OCI-LY1 (cell line): ENCODE measurements at regions not wholly inside any gene's neighbourhood (a gene's known extent, or its start where the extent isn't known, plus 50 kb on each side); places are given as distances from the start of the nearest gene placed in this dataset.

Experiments used
- H2AFZ ChIP-seq: fragments of 200-600 bp; sonication (generic), shearing (Covaris generic); 2 replicates; pipeline ENCODE4 v1.6.0; 2014; ENCODE audit warnings: antibody characterized with exemption, mild to moderate bottlenecking, low read length
- H3F3A ChIP-seq: fragments of 200-600 bp; sonication (generic), shearing (Covaris generic); 2 replicates; pipeline ENCODE4 v1.6.0; 2014; ENCODE audit warnings: mild to moderate bottlenecking, antibody characterized with exemption, low read length, moderate library complexity; ENCODE audit not compliant: insufficient read depth
- H3K27ac ChIP-seq: fragments of 200-600 bp; sonication (generic); 2 replicates; pipeline ENCODE4 v1.5.1; 2014; ENCODE audit warnings: low read length, mixed run types, mild to moderate bottlenecking, low read depth; ENCODE audit not compliant: poor library complexity, severe bottlenecking
- H3K27me3 ChIP-seq: fragments of 200-600 bp; sonication (generic); 2 replicates; pipeline ENCODE4 v1.6.0; 2014; ENCODE audit warnings: antibody characterized with exemption, mild to moderate bottlenecking, low read length, moderate library complexity; ENCODE audit not compliant: insufficient read depth
- H3K36me3 ChIP-seq: fragments of 200-600 bp; sonication (generic); 2 replicates; pipeline ENCODE4 v1.6.1; 2014; ENCODE audit warnings: mild to moderate bottlenecking, antibody characterized with exemption, low read length, moderate library complexity, mixed read lengths; ENCODE audit not compliant: insufficient read depth
- H3K4me1 ChIP-seq: fragments of 200-600 bp; sonication (generic); 2 replicates; pipeline ENCODE4 v1.5.1; 2014; ENCODE audit warnings: mild to moderate bottlenecking, low read length, moderate library complexity; ENCODE audit not compliant: insufficient read depth, severe bottlenecking
- H3K4me2 ChIP-seq: fragments of 200-600 bp; sonication (generic), shearing (Covaris generic); 2 replicates; pipeline ENCODE4 v1.6.1; 2014; ENCODE audit warnings: low read length
- H3K4me3 ChIP-seq: fragments of 200-600 bp; sonication (generic); 2 replicates; pipeline ENCODE4 v1.5.1; 2014; ENCODE audit warnings: low read length, low read depth, mild to moderate bottlenecking, mixed read lengths; ENCODE audit not compliant: poor library complexity, severe bottlenecking
- H3K79me2 ChIP-seq: fragments of 200-600 bp; shearing (Covaris generic); 2 replicates; pipeline ENCODE4 v1.6.1; 2016; ENCODE audit warnings: mixed run types, low read length, mixed read lengths; ENCODE audit not compliant: insufficient read depth
- H3K9ac ChIP-seq: fragments of 200-600 bp; sonication (generic), shearing (Covaris generic); 2 replicates; pipeline ENCODE4 v1.6.1; 2014; ENCODE audit warnings: mild to moderate bottlenecking, low read length, mixed read lengths
- H3K9me2 ChIP-seq: fragments of 200-600 bp; sonication (generic), shearing (Covaris generic); 2 replicates; pipeline ENCODE4 v1.6.1; 2014; ENCODE audit warnings: low read depth, mild to moderate bottlenecking, low read length, mixed read lengths
- H3K9me3 ChIP-seq: fragments of 200-600 bp; shearing (Covaris generic); 2 replicates; pipeline ENCODE4 v1.6.1; 2014; ENCODE audit warnings: low read length, mixed read lengths
- H4K20me1 ChIP-seq: fragments of 200-600 bp; sonication (generic), shearing (Covaris generic); 2 replicates; pipeline ENCODE4 v1.6.0; 2016; ENCODE audit warnings: mild to moderate bottlenecking, low read length; ENCODE audit not compliant: insufficient read depth
- EZH2 ChIP-seq: fragments of 200-600 bp; sonication (generic), shearing (Covaris generic); IDR thresholded peaks from 2 replicates; pipeline ENCODE4 v1.8.0; 2017; ENCODE audit warnings: borderline replicate concordance, mixed run types, mild to moderate bottlenecking, antibody characterized with exemption, low read length, moderate library complexity, mixed read lengths
- TF ChIP-seq, protein P1 (sequence below): fragments of 200-600 bp; sonication (generic), shearing (Covaris generic); IDR thresholded peaks from 2 replicates; pipeline ENCODE4 v1.5.1; 2017; ENCODE audit warnings: mild to moderate bottlenecking, antibody characterized with exemption, low read length, moderate library complexity, mixed read lengths

DNA sequence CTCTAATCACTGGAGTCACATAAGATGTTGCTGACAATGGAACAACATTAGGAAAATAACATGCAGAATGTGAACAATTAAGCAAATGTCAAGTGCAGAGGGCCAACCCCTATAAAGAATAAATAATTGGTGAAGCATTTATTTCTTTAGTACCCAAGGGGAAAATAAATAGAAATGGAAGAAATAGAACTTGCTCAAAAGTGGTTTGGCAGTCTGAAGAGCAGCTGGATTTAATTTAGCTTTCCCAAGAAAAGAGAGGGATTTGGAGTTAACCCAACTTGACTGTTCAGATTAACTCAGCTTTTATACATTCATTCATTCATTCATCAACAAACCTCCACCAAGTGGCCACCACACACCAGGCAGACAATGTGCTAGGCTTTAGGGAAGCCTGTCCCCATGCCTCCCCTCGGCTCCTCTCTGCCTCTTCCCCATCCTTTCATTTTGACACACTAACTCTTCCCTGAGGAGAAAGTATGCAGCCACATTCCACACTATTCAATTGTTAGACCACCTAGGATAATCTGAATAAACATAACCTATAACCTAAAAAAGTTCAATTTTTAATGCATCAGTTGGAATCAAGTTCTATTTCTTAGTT, 295.5 kb downstream of the AHR start:
- no peaks in the 10 kb centered on the region for H3F3A ChIP-seq
- no peak for TF ChIP-seq EZH2
- TF ChIP-seq, protein P1, sequence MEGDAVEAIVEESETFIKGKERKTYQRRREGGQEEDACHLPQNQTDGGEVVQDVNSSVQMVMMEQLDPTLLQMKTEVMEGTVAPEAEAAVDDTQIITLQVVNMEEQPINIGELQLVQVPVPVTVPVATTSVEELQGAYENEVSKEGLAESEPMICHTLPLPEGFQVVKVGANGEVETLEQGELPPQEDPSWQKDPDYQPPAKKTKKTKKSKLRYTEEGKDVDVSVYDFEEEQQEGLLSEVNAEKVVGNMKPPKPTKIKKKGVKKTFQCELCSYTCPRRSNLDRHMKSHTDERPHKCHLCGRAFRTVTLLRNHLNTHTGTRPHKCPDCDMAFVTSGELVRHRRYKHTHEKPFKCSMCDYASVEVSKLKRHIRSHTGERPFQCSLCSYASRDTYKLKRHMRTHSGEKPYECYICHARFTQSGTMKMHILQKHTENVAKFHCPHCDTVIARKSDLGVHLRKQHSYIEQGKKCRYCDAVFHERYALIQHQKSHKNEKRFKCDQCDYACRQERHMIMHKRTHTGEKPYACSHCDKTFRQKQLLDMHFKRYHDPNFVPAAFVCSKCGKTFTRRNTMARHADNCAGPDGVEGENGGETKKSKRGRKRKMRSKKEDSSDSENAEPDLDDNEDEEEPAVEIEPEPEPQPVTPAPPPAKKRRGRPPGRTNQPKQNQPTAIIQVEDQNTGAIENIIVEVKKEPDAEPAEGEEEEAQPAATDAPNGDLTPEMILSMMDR: no peak
- no peak overlapping the region for H3K4me2 ChIP-seq
- H2AFZ ChIP-seq: no peak overlapping the region
- no peaks in the 10 kb centered on the region for H3K79me2 ChIP-seq
- no peaks in the 10 kb centered on the region for H3K27me3 ChIP-seq
- H3K4me1 ChIP-seq: no peaks in the 10 kb centered on the region
- no peaks in the 10 kb centered on the region for H3K36me3 ChIP-seq
- H4K20me1 ChIP-seq: no peaks in the 10 kb centered on the region
- no peaks in the 10 kb centered on the region for H3K9me3 ChIP-seq
- H3K27ac ChIP-seq: no peak overlapping the region
- H3K4me3 ChIP-seq: no peak overlapping the region
- no peaks in the 10 kb centered on the region for H3K9me2 ChIP-seq
- H3K9ac ChIP-seq: no peak overlapping the region

- no peak overlapping the region for H3K27ac ChIP-seq
- no peaks in the 10 kb centered on the region for H3K36me3 ChIP-seq
- no peak overlapping the region for H3K4me2 ChIP-seq
- H3K4me3 ChIP-seq: no peak overlapping the region
- H3K9ac ChIP-seq: no peak overlapping the region
- no peaks in the 10 kb centered on the region for H4K20me1 ChIP-seq
- H3K9me3 ChIP-seq: no peaks in the 10 kb centered on the region
- no peaks in the 10 kb centered on the region for H3K27me3 ChIP-seq
- no peak overlapping the region for H2AFZ ChIP-seq
- TF ChIP-seq, protein P1: no peak
- no peak for TF ChIP-seq EZH2
- no peaks in the 10 kb centered on the region for H3K4me1 ChIP-seq
- H3K9me2 ChIP-seq: no peaks in the 10 kb centered on the region
- H3F3A ChIP-seq: no peaks in the 10 kb centered on the region
- no peaks in the 10 kb centered on the region for H3K79me2 ChIP-seq
These were observed 297.1 kb downstream of the AHR start for GRCh38 chr7:17595546-17595945.

GRCh38 chr7:17598305-17598704, 299.9 kb downstream of the AHR start:
- Histone ChIP-seq H3K9me2 (no peaks in the 10 kb centered on the region), H3F3A (no peaks in the 10 kb centered on the region), H3K9me3 (no peaks in the 10 kb centered on the region), H3K27me3 (no peaks in the 10 kb centered on the region), H3K36me3 (no peaks in the 10 kb centered on the region), H3K27ac (no peak overlapping the region), H2AFZ (no peak overlapping the region), H3K4me3 (no peak overlapping the region), H3K9ac (no peak overlapping the region), H3K79me2 (no peaks in the 10 kb centered on the region), H3K4me2 (no peak overlapping the region), H4K20me1 (no peaks in the 10 kb centered on the region), H3K4me1 (no peaks in the 10 kb centered on the region)
- no peak for TF ChIP-seq EZH2
- TF ChIP-seq, protein P1: no peak
